Liver (tissue), 8 donors: ENCODE measurements at regions not wholly inside any gene's neighbourhood (a gene's known extent, or its start where the extent isn't known, plus 50 kb on each side); places are given as distances from the start of the nearest gene placed in this dataset.

ENCODE experiments used
- DNase-seq: peaks from one replicate; pipeline ENCODE4 v3.0.0-alpha.2; 2017; ENCODE audit warnings: low spot score
- H3K27ac ChIP-seq, 2 donors: one replicate each; pipeline ENCODE4 v1.7.0; 2013; ENCODE audit warnings: inconsistent platforms in 2 of 2, low read length in 2 of 2, control low read depth in 1 of 2, low read depth in 1 of 2, mild to moderate bottlenecking in 1 of 2
- H3K27me3 ChIP-seq, 4 donors: one replicate each; pipeline versions ENCODE4 v1.6.1 to v1.7.0; 2013; ENCODE audit warnings: low read length in 3 of 4, inconsistent platforms in 1 of 4, mild to moderate bottlenecking in 1 of 4, moderate library complexity in 1 of 4; ENCODE audit not compliant: control insufficient read depth in 4 of 4, insufficient read depth in 4 of 4
- H3K36me3 ChIP-seq, 4 donors: one replicate each; pipeline versions ENCODE4 v1.6.1 to v1.7.0; 2013; ENCODE audit warnings: low read length in 3 of 4, mild to moderate bottlenecking in 3 of 4, low read depth in 1 of 4, moderate library complexity in 1 of 4; ENCODE audit not compliant: control insufficient read depth in 4 of 4, insufficient read depth in 3 of 4
- H3K4me1 ChIP-seq, 4 donors: one replicate each; pipeline versions ENCODE4 v1.6.1 to v1.7.0; 2013; ENCODE audit warnings: low read length in 3 of 4, mild to moderate bottlenecking in 3 of 4, moderate library complexity in 1 of 4; ENCODE audit not compliant: control insufficient read depth in 4 of 4, insufficient read depth in 4 of 4
- H3K4me3 ChIP-seq, 3 donors: one replicate each; pipeline versions ENCODE4 v1.6.1 to v1.7.0; 2013; ENCODE audit warnings: low read length in 3 of 3, control low read depth in 1 of 3, low read depth in 1 of 3, mild to moderate bottlenecking in 1 of 3
- H3K9ac ChIP-seq, 2 donors: one replicate each; pipeline ENCODE4 v1.7.0; 2013; ENCODE audit warnings: low read length in 2 of 2, mild to moderate bottlenecking in 2 of 2, moderate library complexity in 2 of 2, control low read depth in 1 of 2, low read depth in 1 of 2
- H3K9me3 ChIP-seq, 4 donors: one replicate each; pipeline versions ENCODE4 v1.6.1 to v1.7.0; 2013; ENCODE audit warnings: low read length in 3 of 4; ENCODE audit not compliant: control insufficient read depth in 4 of 4
- ATF3 ChIP-seq: IDR thresholded peaks from 2 replicates; pipeline ENCODE4 v1.6.1; 2016; ENCODE audit warnings: antibody characterized with exemption
- CTCF ChIP-seq: fragments of 150-350 bp; IDR thresholded peaks from 2 replicates; pipeline ENCODE4 v1.5.1; 2017; ENCODE audit warnings: improper control_type of control experiment, low read depth, low read length; ENCODE audit not compliant: missing input control
- FOXA1 ChIP-seq: IDR thresholded peaks from 2 replicates; pipeline ENCODE4 v1.6.1; 2016; ENCODE audit warnings: antibody characterized with exemption
- FOXA2 ChIP-seq: IDR thresholded peaks from 2 replicates; pipeline ENCODE4 v1.6.1; 2016; ENCODE audit warnings: antibody characterized with exemption
- HNF4G ChIP-seq: IDR thresholded peaks from 2 replicates; pipeline ENCODE4 v1.6.1; 2016; ENCODE audit warnings: antibody characterized with exemption
- JUND ChIP-seq, 2 donors: IDR thresholded peaks; 2 replicates each; pipeline ENCODE4 v1.6.1; 2016; ENCODE audit warnings: antibody characterized with exemption in 2 of 2
- MAX ChIP-seq: IDR thresholded peaks from 2 replicates; pipeline ENCODE4 v1.6.1; 2016; ENCODE audit warnings: antibody characterized with exemption
- NR2F2 ChIP-seq: IDR thresholded peaks from 2 replicates; pipeline ENCODE4 v1.6.1; 2016; ENCODE audit warnings: antibody characterized with exemption
- REST ChIP-seq: IDR thresholded peaks from 2 replicates; pipeline ENCODE4 v1.6.1; 2016; ENCODE audit warnings: antibody characterized with exemption, mild to moderate bottlenecking
- RXRA ChIP-seq, 2 donors: IDR thresholded peaks; 2 replicates each; pipeline ENCODE4 v1.6.1; 2017 to 2018; ENCODE audit warnings: antibody characterized with exemption in 2 of 2, mild to moderate bottlenecking in 1 of 2
- YY1 ChIP-seq: IDR thresholded peaks from 2 replicates; pipeline ENCODE4 v1.6.1; 2016; ENCODE audit warnings: antibody characterized with exemption, mild to moderate bottlenecking
- WGBS: extraction: QIAGEN DNeasy Blood & Tissue Kit; methylation state at CpG from one replicate; pipeline ENCODE4 v1.1.7; 2013; 5-methylcytosine and 5-hydroxymethylcytosine counted together
- donor health status: healthy.
- donor health status: healthy.
- donor health status: healthy.
- donor health status: healthy.
- donor health status: healthy.

GRCh38 chr13:107441279-107441678 is 774.1 kb downstream of the LIG4 start:
- H3K27ac ChIP-seq, result no peak overlapping the region
- DNase-seq, result no peak
- H3K9ac ChIP-seq, result no peak overlapping the region
- 79% methylated on average over 3 of the region's 3 CpGs for WGBS
- no peaks in the 10 kb centered on the region for H3K4me1 ChIP-seq
- no peaks in the 10 kb centered on the region for H3K36me3 ChIP-seq
- H3K4me3 ChIP-seq, result no peak overlapping the region
- H3K27me3 ChIP-seq, result no peaks in the 10 kb centered on the region
- TF ChIP-seq NR2F2 (no peak), FOXA2 (no peak), JUND (IDR thresholded peaks at IDR 0.05) (no peak), REST (no peak), RXRA (IDR thresholded peaks at IDR 0.05) (no peak), YY1 (no peak)
- no peaks in the 10 kb centered on the region for H3K9me3 ChIP-seq

- no peak for DNase-seq
- Histone ChIP-seq H3K36me3 (no peaks in the 10 kb centered on the region), H3K9me3 (no peaks in the 10 kb centered on the region), H3K27ac (no peak overlapping the region), H3K4me1 (no peaks in the 10 kb centered on the region), H3K4me3 (no peak overlapping the region), H3K9ac (no peak overlapping the region), H3K27me3 (no peaks in the 10 kb centered on the region)
- 70% methylated on average over 1 of the region's 1 CpG for WGBS
- TF ChIP-seq YY1, result no peak
- no peak for TF ChIP-seq HNF4G
Measured at GRCh38 chr13:107438251-107438650, 777.1 kb downstream of the LIG4 start.

- no peaks in the 10 kb centered on the region for H3K9me3 ChIP-seq
- H3K36me3 ChIP-seq, result no peaks in the 10 kb centered on the region
- WGBS, result 87% methylated on average over 4 of the region's 4 CpGs
- no peak overlapping the region for H3K9ac ChIP-seq
- H3K4me3 ChIP-seq, result no peak overlapping the region
- H3K27ac ChIP-seq, result no peak overlapping the region
- H3K4me1 ChIP-seq, result no peaks in the 10 kb centered on the region
- H3K27me3 ChIP-seq, result no peaks in the 10 kb centered on the region
- DNase-seq, result no peak
- TF ChIP-seq ATF3, result no peak
- no peak for TF ChIP-seq NR2F2
- no peak for TF ChIP-seq REST
- no peak for TF ChIP-seq FOXA2
- TF ChIP-seq FOXA1, result no peak
- no peak for TF ChIP-seq CTCF
- TF ChIP-seq HNF4G, result no peak
- no peak for TF ChIP-seq MAX
- no peak for TF ChIP-seq RXRA (IDR thresholded peaks at IDR 0.05)
Measured at GRCh38 chr13:107434347-107434746, 781.0 kb downstream of the LIG4 start.
